CD14-positive monocyte (primary cell): ENCODE measurements at regions not wholly inside any gene's neighbourhood (a gene's known extent, or its start where the extent isn't known, plus 50 kb on each side); places are given as distances from the start of the nearest gene placed in this dataset.

Experiments used
- DNase-seq, 3 donors: peaks; one replicate each; pipeline ENCODE4 v3.0.0-alpha.2; 2011 to 2022
- H2AFZ ChIP-seq: 2 replicates; pipeline ENCODE4 v1.6.0; 2012; ENCODE audit warnings: mild to moderate bottlenecking, low read depth, low read length, inconsistent platforms; ENCODE audit not compliant: insufficient read depth, poor library complexity, severe bottlenecking
- H3K27ac ChIP-seq, 2 donors: 1 replicate in 1 of 2; 2 replicates in 1 of 2; pipeline ENCODE4 v1.5.1; 2012 to 2013; ENCODE audit warnings: low read length in 2 of 2, control low read depth in 1 of 2, inconsistent platforms in 1 of 2, low read depth in 1 of 2, mild to moderate bottlenecking in 1 of 2
- H3K27me3 ChIP-seq, 2 donors: one replicate each; pipeline versions ENCODE4 v1.6.0 to v1.6.1; 2011 to 2013; ENCODE audit warnings: low read length in 2 of 2; ENCODE audit not compliant: control insufficient read depth in 2 of 2, insufficient read depth in 2 of 2
- H3K36me3 ChIP-seq, 2 donors: replicated peaks in 1 of 2; 1 replicate in 1 of 2; 2 replicates in 1 of 2; pipeline versions ENCODE4 v1.5.1 to v1.6.1; 2012 to 2013; ENCODE audit warnings: low read length in 2 of 2, control low read depth in 1 of 2, inconsistent platforms in 1 of 2, mild to moderate bottlenecking in 1 of 2; ENCODE audit not compliant: insufficient read depth in 2 of 2, control insufficient read depth in 1 of 2
- H3K4me1 ChIP-seq, 2 donors: 1 replicate in 1 of 2; 2 replicates in 1 of 2; pipeline versions ENCODE4 v1.5.1 to v1.6.1; 2012 to 2013; ENCODE audit warnings: low read length in 2 of 2, control low read depth in 1 of 2, inconsistent platforms in 1 of 2, mild to moderate bottlenecking in 1 of 2, moderate library complexity in 1 of 2; ENCODE audit not compliant: insufficient read depth in 2 of 2, control insufficient read depth in 1 of 2
- H3K4me2 ChIP-seq: replicated peaks from 2 replicates; pipeline ENCODE3; 2012; ENCODE audit warnings: low read length, moderate library complexity, mild to moderate bottlenecking; ENCODE audit not compliant: poor library complexity, severe bottlenecking; ENCODE audit errors: extremely low read depth
- H3K4me3 ChIP-seq, 3 experiments: fragments of 200-600 bp in 1 of 3; sonication (generic) in 1 of 3; replicated peaks in 1 of 3; 1 replicate in 2 of 3; 2 replicates in 1 of 3; pipeline ENCODE4 v1.5.1; 2011 to 2013; ENCODE audit warnings: low read length in 3 of 3, mild to moderate bottlenecking in 3 of 3, control low read depth in 2 of 3, low read depth in 2 of 3, inconsistent platforms in 1 of 3, moderate library complexity in 1 of 3
- H3K79me2 ChIP-seq: 2 replicates; pipeline ENCODE4 v1.6.0; 2012; ENCODE audit warnings: mild to moderate bottlenecking, control low read depth, inconsistent platforms, low read length, moderate library complexity; ENCODE audit not compliant: insufficient read depth
- H3K9ac ChIP-seq: 2 replicates; pipeline ENCODE4 v1.6.0; 2017; ENCODE audit warnings: low read length, mild to moderate bottlenecking; ENCODE audit not compliant: insufficient read depth, poor library complexity, severe bottlenecking
- H3K9me3 ChIP-seq, 2 donors: replicated peaks in 1 of 2; 1 replicate in 1 of 2; 2 replicates in 1 of 2; pipeline versions ENCODE4 v1.5.1 to v1.6.1; 2012 to 2013; ENCODE audit warnings: low read length in 2 of 2, control low read depth in 1 of 2; ENCODE audit not compliant: control insufficient read depth in 1 of 2, insufficient read depth in 1 of 2
- H4K20me1 ChIP-seq: 2 replicates; pipeline ENCODE4 v1.6.0; 2012; ENCODE audit warnings: mild to moderate bottlenecking, low read length, control low read depth, moderate library complexity; ENCODE audit not compliant: insufficient read depth
- H3K27ac Mint-ChIP-seq, 7 donors: one replicate each; pipeline ENCODE4 v1.8.0; 2020; ENCODE audit warnings: mild to moderate bottlenecking in 7 of 7, mixed read lengths in 7 of 7, moderate library complexity in 6 of 7, inconsistent platforms in 2 of 7
- H3K27me3 Mint-ChIP-seq, 3 donors: one replicate each; pipeline ENCODE4 v1.8.0; 2021 to 2022; ENCODE audit warnings: low read depth in 3 of 3, mild to moderate bottlenecking in 3 of 3, mixed read lengths in 3 of 3, moderate library complexity in 3 of 3, inconsistent platforms in 1 of 3
- H3K36me3 Mint-ChIP-seq, 2 donors: one replicate each; pipeline ENCODE4 v1.8.0; 2020; ENCODE audit warnings: mixed read lengths in 2 of 2, inconsistent platforms in 1 of 2, mild to moderate bottlenecking in 1 of 2
- H3K4me1 Mint-ChIP-seq: one replicate; pipeline ENCODE4 v1.8.0; 2020; ENCODE audit warnings: mild to moderate bottlenecking, mixed read lengths
- H3K4me3 Mint-ChIP-seq, 2 donors: one replicate each; pipeline ENCODE4 v1.8.0; 2020; ENCODE audit warnings: mild to moderate bottlenecking in 2 of 2, mixed read lengths in 2 of 2, moderate library complexity in 1 of 2
- H3K9me3 Mint-ChIP-seq, 7 donors: one replicate each; pipeline ENCODE4 v1.8.0; 2020 to 2022; ENCODE audit warnings: mixed read lengths in 7 of 7, mild to moderate bottlenecking in 6 of 7, moderate library complexity in 6 of 7, inconsistent platforms in 2 of 7
- CTCF ChIP-seq: fragments of 200-600 bp; IDR thresholded peaks from one replicate; pipeline ENCODE4 v1.8.0; 2022; ENCODE audit warnings: antibody characterized with exemption, mild to moderate bottlenecking
- WGBS: methylation state at CpG from one replicate; pipeline ENCODE4 v1.1.5; 2013; ENCODE audit warnings: missing lambda C conversion rate; ENCODE audit not compliant: insufficient coverage; 5-methylcytosine and 5-hydroxymethylcytosine counted together
- intact Hi-C, 2 donors: fragments of 100-400 bp; cut with micrococcal nuclease; formaldehyde crosslinking; loops; one replicate each; pipeline versions ENCODE4 v1.15.0 to v1.15.1; 2023

- Histone ChIP-seq H3K4me3 (no peak overlapping the region), H4K20me1 (no peaks in the 10 kb centered on the region), H2AFZ (no peak overlapping the region), H3K4me2 (no peak overlapping the region), H3K9me3 (no peaks in the 10 kb centered on the region), H3K36me3 (no peaks in the 10 kb centered on the region), H3K79me2 (no peaks in the 10 kb centered on the region), H3K27me3 (no peaks in the 10 kb centered on the region), H3K9ac (no peak overlapping the region), H3K27ac (no peak overlapping the region), H3K4me1 (no peaks in the 10 kb centered on the region)
- no peak for TF ChIP-seq CTCF
- H3K27ac Mint-ChIP-seq: no peak overlapping the region
- no peaks in the 10 kb centered on the region for H3K36me3 Mint-ChIP-seq
- WGBS: 80% methylated on average over 1 of the region's 3 CpGs
- no peak for DNase-seq
- H3K27me3 Mint-ChIP-seq: no peaks in the 10 kb centered on the region
- peaks cover 0 to 12% (median 0%) of the 10 kb centered on the region in 7 donors for H3K9me3 Mint-ChIP-seq
- intact Hi-C loops: no loop called here
- no peak overlapping the region for H3K4me3 Mint-ChIP-seq
- no peaks in the 10 kb centered on the region for H3K4me1 Mint-ChIP-seq
Observed at GRCh38 chr13:62482351-62482750, 1066.7 kb upstream of the PCDH20 start.

GRCh38 chr13:62473944-62474237, 1058.2 kb upstream of the PCDH20 start:
- H3K4me3 Mint-ChIP-seq: no peak overlapping the region
- no peak overlapping the region for H2AFZ ChIP-seq
- no peak overlapping the region for H3K9ac ChIP-seq
- no peak overlapping the region for H3K4me3 ChIP-seq
- no peaks in the 10 kb centered on the region for H4K20me1 ChIP-seq
- H3K9me3 ChIP-seq: peaks cover 3 to 8% of the 10 kb centered on the region in 2 donors
- intact Hi-C loops: no loop called here
- H3K27ac Mint-ChIP-seq: no peak overlapping the region
- peaks cover 0 to 7% (median 3%) of the 10 kb centered on the region in 7 donors for H3K9me3 Mint-ChIP-seq
- no peaks in the 10 kb centered on the region for H3K36me3 ChIP-seq
- no CpG with 5 or more reads among the region's 3 CpGs for WGBS
- no peak overlapping the region for H3K27ac ChIP-seq
- H3K27me3 ChIP-seq: no peaks in the 10 kb centered on the region
- H3K4me1 ChIP-seq: no peaks in the 10 kb centered on the region
- no peak for TF ChIP-seq CTCF
- no peaks in the 10 kb centered on the region for H3K27me3 Mint-ChIP-seq
- H3K4me1 Mint-ChIP-seq: no peaks in the 10 kb centered on the region
- DNase-seq: no peak
- no peaks in the 10 kb centered on the region for H3K36me3 Mint-ChIP-seq
- H3K4me2 ChIP-seq: no peak overlapping the region
- H3K79me2 ChIP-seq: no peaks in the 10 kb centered on the region
